SK-N-SH treated with all-trans-retinoic acid at 6 μM for 48 hours (cell line): ENCODE measurements at regions not wholly inside any gene's neighbourhood (a gene's known extent, or its start where the extent isn't known, plus 50 kb on each side); places are given as distances from the start of the nearest gene placed in this dataset.

Experiments used
- CREB5 ChIP-seq: fragments of 250-450 bp; sonication (Bioruptor Pico); IDR thresholded peaks from 2 replicates; pipeline ENCODE4 v1.5.1; 2020; ENCODE audit warnings: low read depth, mild to moderate bottlenecking, moderate library complexity
- PATZ1 ChIP-seq: fragments of 250-450 bp; sonication (Bioruptor Pico); IDR thresholded peaks from 2 replicates; pipeline ENCODE4 v1.8.0; 2020; ENCODE audit warnings: mild to moderate bottlenecking, moderate library complexity, borderline replicate concordance
- ZFP3 ChIP-seq: fragments of 250-450 bp; sonication (Bioruptor Pico); IDR thresholded peaks from 2 replicates; pipeline ENCODE4 v1.5.0; 2020; ENCODE audit warnings: mild to moderate bottlenecking, moderate library complexity
- ZFP30 ChIP-seq: fragments of 450-650 bp; formaldehyde crosslinking; IDR thresholded peaks from 2 replicates; pipeline ENCODE4 v1.5.0; 2022; ENCODE audit warnings: mild to moderate bottlenecking, moderate library complexity
- TF ChIP-seq, protein P1 (sequence below): fragments of 250-450 bp; sonication (Bioruptor Pico); IDR thresholded peaks from 2 replicates; pipeline ENCODE4 v1.5.0; 2020; ENCODE audit warnings: mild to moderate bottlenecking, moderate library complexity

DNA sequence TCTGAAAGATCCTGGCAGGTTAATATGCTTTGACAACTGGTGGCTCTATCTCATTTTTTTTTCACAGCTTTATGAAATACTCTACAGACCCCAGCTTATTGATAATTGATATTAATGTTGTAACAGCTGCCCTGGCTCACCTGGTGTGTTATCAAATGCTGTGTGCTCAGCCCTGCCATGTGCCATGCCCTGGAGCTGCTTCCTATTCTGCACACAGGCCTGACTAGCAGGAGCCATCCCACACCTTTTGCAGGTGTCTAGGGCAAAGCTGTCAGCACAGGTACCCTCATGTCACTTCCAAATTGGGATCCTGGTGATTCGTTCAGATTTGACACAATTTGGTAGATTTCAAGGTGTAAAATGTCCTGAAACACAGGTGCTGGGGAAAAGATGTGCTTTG is 254.6 kb upstream of the MAN1A1 start:
- TF ChIP-seq ZFP3 (CRISPR knock-in tag) (no peak), CREB5 (no peak), ZFP30 (CRISPR knock-in tag) (no peak), PATZ1 (CRISPR knock-in tag) (no peak)
- TF ChIP-seq, protein P1, sequence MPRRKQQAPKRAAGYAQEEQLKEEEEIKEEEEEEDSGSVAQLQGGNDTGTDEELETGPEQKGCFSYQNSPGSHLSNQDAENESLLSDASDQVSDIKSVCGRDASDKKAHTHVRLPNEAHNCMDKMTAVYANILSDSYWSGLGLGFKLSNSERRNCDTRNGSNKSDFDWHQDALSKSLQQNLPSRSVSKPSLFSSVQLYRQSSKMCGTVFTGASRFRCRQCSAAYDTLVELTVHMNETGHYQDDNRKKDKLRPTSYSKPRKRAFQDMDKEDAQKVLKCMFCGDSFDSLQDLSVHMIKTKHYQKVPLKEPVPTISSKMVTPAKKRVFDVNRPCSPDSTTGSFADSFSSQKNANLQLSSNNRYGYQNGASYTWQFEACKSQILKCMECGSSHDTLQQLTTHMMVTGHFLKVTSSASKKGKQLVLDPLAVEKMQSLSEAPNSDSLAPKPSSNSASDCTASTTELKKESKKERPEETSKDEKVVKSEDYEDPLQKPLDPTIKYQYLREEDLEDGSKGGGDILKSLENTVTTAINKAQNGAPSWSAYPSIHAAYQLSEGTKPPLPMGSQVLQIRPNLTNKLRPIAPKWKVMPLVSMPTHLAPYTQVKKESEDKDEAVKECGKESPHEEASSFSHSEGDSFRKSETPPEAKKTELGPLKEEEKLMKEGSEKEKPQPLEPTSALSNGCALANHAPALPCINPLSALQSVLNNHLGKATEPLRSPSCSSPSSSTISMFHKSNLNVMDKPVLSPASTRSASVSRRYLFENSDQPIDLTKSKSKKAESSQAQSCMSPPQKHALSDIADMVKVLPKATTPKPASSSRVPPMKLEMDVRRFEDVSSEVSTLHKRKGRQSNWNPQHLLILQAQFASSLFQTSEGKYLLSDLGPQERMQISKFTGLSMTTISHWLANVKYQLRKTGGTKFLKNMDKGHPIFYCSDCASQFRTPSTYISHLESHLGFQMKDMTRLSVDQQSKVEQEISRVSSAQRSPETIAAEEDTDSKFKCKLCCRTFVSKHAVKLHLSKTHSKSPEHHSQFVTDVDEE (CRISPR knock-in tag) = no peak
